Endothelial cell of umbilical vein (primary cell): ENCODE measurements at regions not wholly inside any gene's neighbourhood (a gene's known extent, or its start where the extent isn't known, plus 50 kb on each side); places are given as distances from the start of the nearest gene placed in this dataset.

ENCODE experiments used
- BruUV-seq: library from RNA; stranded (reverse); fragments of 400-500 nt; replicated peaks from 2 replicates; lab custom pipeline; 2021; lab: Mats Ljungman, UMichigan
- CTCF ChIA-PET: fragments of 300-600, 350-600 bp; sonication (Branson Sonifier 250); formaldehyde crosslinking; loops from one replicate; lab custom pipeline; 2021; ENCODE audit warnings: antibody characterized with exemption, inconsistent platforms; lab: Charles Lee
- POLR2A ChIA-PET: fragments of 300-600, 350-600 bp; sonication (Branson Sonifier 250); formaldehyde crosslinking; loops from one replicate; lab custom pipeline; 2021; ENCODE audit warnings: antibody characterized with exemption, inconsistent platforms; lab: Charles Lee
- DNase-seq: peaks from one replicate; pipeline ENCODE4 v3.0.0-alpha.2; 2011; ENCODE audit warnings: low read depth, low spot score
- FAIRE-seq: peaks from 2 replicates; lab custom pipeline; 2011; peaks lifted over from hg19 to GRCh38; lab: Jason Lieb, UNC
- H2AFZ ChIP-seq: 2 replicates; pipeline ENCODE4 v1.6.0; 2012; ENCODE audit warnings: low read depth, low read length, control low read depth, inconsistent platforms
- H3K27ac ChIP-seq: 2 replicates; pipeline ENCODE4 v1.5.1; 2011; ENCODE audit warnings: low read depth, mild to moderate bottlenecking, control low read depth, low read length, moderate library complexity; ENCODE audit not compliant: insufficient read depth
- H3K27me3 ChIP-seq, 2 experiments: 2 replicates each; pipeline versions ENCODE4 v1.6.0 to v1.6.1; 2011; ENCODE audit warnings: low read length in 2 of 2, mixed read lengths in 1 of 2; ENCODE audit not compliant: control insufficient read depth in 2 of 2, insufficient read depth in 2 of 2
- H3K36me3 ChIP-seq, 2 experiments: 2 replicates in 1 of 2; 3 replicates in 1 of 2; pipeline ENCODE4 v1.5.1; 2011; ENCODE audit warnings: low read length in 2 of 2, mild to moderate bottlenecking in 1 of 2, moderate library complexity in 1 of 2; ENCODE audit not compliant: control insufficient read depth in 2 of 2, insufficient read depth in 2 of 2; ENCODE audit errors: extremely low read depth in 1 of 2
- H3K4me1 ChIP-seq: 3 replicates; pipeline ENCODE4 v1.5.1; 2011; ENCODE audit warnings: mild to moderate bottlenecking, low read length; ENCODE audit not compliant: control insufficient read depth, insufficient read depth; ENCODE audit errors: extremely low read depth
- H3K4me2 ChIP-seq: 2 replicates; pipeline ENCODE4 v1.6.1; 2011; ENCODE audit warnings: low read length, control low read depth, mixed read lengths; ENCODE audit not compliant: insufficient read depth
- H3K4me3 ChIP-seq, 3 experiments: fragments of 200-600 bp in 1 of 3; sonication (generic), shearing (Covaris generic) in 1 of 3; replicated peaks in 1 of 3; 2 replicates each; pipeline ENCODE4 v1.5.1; 2011 to 2016; ENCODE audit warnings: control low read depth in 3 of 3, low read length in 3 of 3, mild to moderate bottlenecking in 2 of 3, inconsistent platforms in 1 of 3, low read depth in 1 of 3, moderate library complexity in 1 of 3; ENCODE audit not compliant: insufficient read depth in 1 of 3
- H3K79me2 ChIP-seq: 2 replicates; pipeline ENCODE4 v1.6.0; 2012; ENCODE audit warnings: low read length, inconsistent platforms; ENCODE audit not compliant: control insufficient read depth, insufficient read depth
- H3K9ac ChIP-seq: replicated peaks from 2 replicates; pipeline ENCODE3; 2011; ENCODE audit warnings: low read length, control low read depth; ENCODE audit not compliant: insufficient read depth; ENCODE audit errors: extremely low read depth
- H3K9me1 ChIP-seq: replicated peaks from 3 replicates; pipeline ENCODE4 v1.6.0; 2011; ENCODE audit warnings: mild to moderate bottlenecking, low read length; ENCODE audit not compliant: control insufficient read depth, insufficient read depth; ENCODE audit errors: extremely low read depth
- H3K9me3 ChIP-seq: replicated peaks from 2 replicates; pipeline ENCODE4 v1.5.1; 2012; ENCODE audit warnings: low read length, inconsistent platforms; ENCODE audit not compliant: control insufficient read depth, insufficient read depth
- H4K20me1 ChIP-seq: replicated peaks from 2 replicates; pipeline ENCODE3; 2011; ENCODE audit warnings: mild to moderate bottlenecking, low read length; ENCODE audit not compliant: control insufficient read depth, insufficient read depth; ENCODE audit errors: extremely low read depth
- CTCF ChIP-seq, 2 donors: IDR thresholded peaks; 1 replicate in 1 of 2; 2 replicates in 1 of 2; pipeline ENCODE4 v1.5.1; 2011; ENCODE audit warnings: low read length in 2 of 2, mild to moderate bottlenecking in 2 of 2, moderate library complexity in 2 of 2, control low read depth in 1 of 2, inconsistent platforms in 1 of 2, low read depth in 1 of 2; ENCODE audit not compliant: insufficient read depth in 1 of 2; ENCODE audit errors: extremely low read depth in 1 of 2
- EZH2 ChIP-seq: IDR thresholded peaks from 2 replicates; pipeline ENCODE4 v1.6.1; 2012; ENCODE audit warnings: borderline replicate concordance, low read depth, mild to moderate bottlenecking, moderate library complexity, low read length, inconsistent platforms; ENCODE audit not compliant: severe bottlenecking
- FOS ChIP-seq: IDR thresholded peaks from 2 replicates; pipeline ENCODE4 v1.6.1; 2011; ENCODE audit warnings: mild to moderate bottlenecking, low read length, moderate library complexity, borderline replicate concordance; ENCODE audit not compliant: insufficient read depth
- GATA2 ChIP-seq: IDR thresholded peaks from 2 replicates; pipeline ENCODE4 v1.7.0; 2011; ENCODE audit warnings: low read depth, mild to moderate bottlenecking, moderate library complexity, mixed read lengths, low read length; ENCODE audit not compliant: insufficient read length, insufficient read depth
- JUN ChIP-seq: IDR thresholded peaks from 2 replicates; pipeline ENCODE4 v1.6.1; 2011; ENCODE audit warnings: borderline replicate concordance, low read depth; ENCODE audit not compliant: insufficient read length, insufficient read depth
- MYC ChIP-seq: IDR thresholded peaks from one replicate; pipeline ENCODE4 v1.6.1; 2011; ENCODE audit warnings: mild to moderate bottlenecking, low read depth, low read length
- POLR2A ChIP-seq: IDR thresholded peaks from 2 replicates; pipeline ENCODE4 v1.6.1; 2012; ENCODE audit warnings: low read depth, mild to moderate bottlenecking, control low read depth, low read length
- POLR2AphosphoS5 ChIP-seq: IDR thresholded peaks from 2 replicates; pipeline ENCODE4 v1.6.1; 2012; ENCODE audit warnings: low read depth, mild to moderate bottlenecking, control low read depth, low read length, moderate library complexity; ENCODE audit not compliant: insufficient read depth
- dilution Hi-C: fragments of 300-500 bp; cut with MboI; formaldehyde crosslinking; loops from one replicate; pipeline ENCODE4 v1.15.0; 2019; ENCODE audit warnings: low sequenced_read_pairs; ENCODE audit not compliant: extremely low pct_ligation_motif_present
- intact Hi-C: fragments of 100-400 bp; cut with micrococcal nuclease; formaldehyde crosslinking; loops from one replicate; pipeline ENCODE4 v1.10.0; 2022
- TF ChIP-seq, protein P1 (sequence below): IDR thresholded peaks from 2 replicates; pipeline ENCODE4 v1.6.1; 2011; ENCODE audit not compliant: insufficient read depth, insufficient read length

GRCh38 chr4:162352580-162353107, 188.8 kb upstream of the FSTL5 start:
- Histone ChIP-seq H3K27me3 (no peaks in the 10 kb centered on the region), H3K4me3 (no peak overlapping the region), H3K79me2 (no peaks in the 10 kb centered on the region), H3K9ac (no peak overlapping the region), H3K27ac (no peak overlapping the region), H3K9me1 (no peaks in the 10 kb centered on the region), H3K36me3 (no peaks in the 10 kb centered on the region), H4K20me1 (no peaks in the 10 kb centered on the region), H3K9me3 (no peaks in the 10 kb centered on the region), H2AFZ (no peak overlapping the region), H3K4me1 (no peaks in the 10 kb centered on the region), H3K4me2 (no peak overlapping the region)
- no peak for TF ChIP-seq FOS
- no peak for TF ChIP-seq MYC
- no peak for TF ChIP-seq POLR2AphosphoS5
- TF ChIP-seq, protein P1, sequence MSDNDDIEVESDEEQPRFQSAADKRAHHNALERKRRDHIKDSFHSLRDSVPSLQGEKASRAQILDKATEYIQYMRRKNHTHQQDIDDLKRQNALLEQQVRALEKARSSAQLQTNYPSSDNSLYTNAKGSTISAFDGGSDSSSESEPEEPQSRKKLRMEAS: no peak
- TF ChIP-seq JUN: no peak
- TF ChIP-seq POLR2A: no peak
- TF ChIP-seq CTCF (IDR thresholded peaks at IDR 0.05; ENCODE audit: extremely low read depth in 1 of 2, insufficient read depth in 1 of 2, low read depth in 1 of 2, low read length in 2 of 2): no peak
- TF ChIP-seq EZH2: no peak
- no peak for TF ChIP-seq GATA2
- no TSS peak for BruUV-seq
- no peak for FAIRE-seq
- intact Hi-C loops (no loop called here), dilution Hi-C loops (no loop called here)
- POLR2A ChIA-PET: no interaction called here
- no peak for DNase-seq
- CTCF ChIA-PET: no interaction called here
